ENCODE measurements at regions not wholly inside any gene's neighbourhood (a gene's known extent, or its start where the extent isn't known, plus 50 kb on each side); places are given as distances from the start of the nearest gene placed in this dataset.
A peak's percentile ranks its signal among the peaks of the same experiment; 100 is the strongest.

DNA sequence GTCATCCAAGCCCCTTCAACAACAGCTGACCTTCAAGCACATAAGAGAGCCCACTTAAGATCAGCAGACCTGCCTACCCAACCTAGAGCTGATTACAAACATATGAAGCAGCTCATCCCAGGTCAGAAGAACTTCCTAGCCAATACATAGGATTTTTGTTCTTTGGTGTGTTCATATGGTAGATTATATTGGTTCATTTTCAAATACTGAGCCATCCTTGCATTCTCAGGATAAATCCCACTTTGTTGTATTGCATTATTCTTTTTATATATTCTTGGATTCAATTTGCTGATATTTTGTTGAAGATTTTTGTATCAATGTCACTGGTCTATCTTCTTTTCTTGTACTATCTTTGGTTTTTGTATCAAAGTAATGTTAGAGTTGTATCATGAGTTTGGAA is 107.3 kb upstream of the STT3B start:
- no peak for DNase-seq (ENCODE audit: low read depth)

DNA sequence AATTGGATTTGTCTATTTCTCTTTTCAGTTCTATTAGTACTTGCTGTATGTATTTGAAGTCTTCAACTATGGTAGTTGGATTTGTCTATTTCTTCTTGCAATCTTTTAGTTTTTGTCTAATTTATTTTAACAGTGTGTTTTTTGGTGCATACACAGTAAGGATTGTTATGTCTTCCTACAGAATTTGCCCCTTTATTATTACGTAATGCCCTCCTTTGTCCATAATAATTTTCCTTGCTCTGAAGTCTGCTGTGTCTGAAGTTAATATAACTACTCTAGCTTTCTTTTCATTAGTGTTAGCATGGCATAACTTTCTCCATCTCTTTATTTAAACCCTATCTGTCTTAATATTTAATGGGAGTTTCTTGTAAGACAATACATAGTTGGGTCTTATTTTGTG is 105.1 kb upstream of the STT3B start:
- DNase-seq (ENCODE audit: low read depth): no peak

DNA sequence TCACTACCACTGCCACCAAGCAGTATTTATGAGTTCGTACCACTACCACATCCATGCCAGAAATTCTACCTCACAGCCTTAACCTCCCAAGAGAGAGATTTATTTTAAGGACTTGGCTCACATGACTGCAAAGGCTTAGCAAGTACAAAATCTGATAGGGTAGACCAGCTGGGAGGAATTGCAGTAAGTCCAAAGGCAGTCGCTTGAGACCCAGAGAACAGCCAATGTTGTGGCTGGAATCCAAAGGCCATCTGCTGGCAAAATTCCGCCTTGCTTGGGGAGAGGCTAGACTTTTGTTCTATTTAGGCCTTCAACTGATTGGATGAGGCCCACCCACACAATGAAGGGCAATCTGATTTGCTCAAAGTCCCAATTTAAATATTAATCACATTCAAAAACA is 101.4 kb upstream of the STT3B start:
- DNase-seq (ENCODE audit: low read depth): no peak

DNA sequence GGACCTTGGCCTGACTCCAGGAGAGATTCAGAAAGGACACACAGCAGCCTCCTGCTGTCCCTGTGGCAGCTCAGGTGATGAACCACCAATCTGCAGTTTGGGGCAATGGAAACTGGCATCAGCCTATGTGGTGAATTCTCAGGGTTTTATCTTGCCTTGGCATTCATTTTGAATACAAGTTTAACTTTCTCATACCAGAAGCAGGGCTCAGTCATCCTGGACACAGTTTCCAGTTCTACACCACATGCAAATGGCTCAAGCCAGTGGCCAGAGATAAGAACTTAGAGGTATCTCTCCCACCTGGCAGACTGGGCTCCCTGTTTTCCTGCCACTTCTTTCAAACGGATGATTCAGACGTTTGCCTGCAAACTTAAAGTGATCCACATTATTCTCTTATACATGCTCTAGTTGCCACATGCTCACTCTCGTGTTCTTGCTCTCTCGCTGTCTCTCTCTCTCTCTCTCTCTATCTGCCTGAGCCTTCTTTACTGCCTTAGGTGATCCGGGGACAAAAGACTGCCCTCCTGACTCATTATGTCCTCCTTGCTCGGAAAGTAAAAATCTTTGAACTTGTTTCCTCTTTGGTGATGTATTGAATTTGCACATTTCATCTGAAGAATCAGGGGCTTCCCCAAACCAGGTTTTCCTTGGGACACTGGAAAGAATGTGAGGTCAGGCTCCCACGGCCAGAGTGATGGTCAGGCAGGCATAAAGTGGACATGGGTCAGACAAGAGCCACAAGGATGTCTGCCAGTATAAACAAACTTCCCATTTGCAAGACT is 99.6 kb upstream of the STT3B start:
- DNase-seq (ENCODE audit: low read depth): peak; percentile 1

DNA sequence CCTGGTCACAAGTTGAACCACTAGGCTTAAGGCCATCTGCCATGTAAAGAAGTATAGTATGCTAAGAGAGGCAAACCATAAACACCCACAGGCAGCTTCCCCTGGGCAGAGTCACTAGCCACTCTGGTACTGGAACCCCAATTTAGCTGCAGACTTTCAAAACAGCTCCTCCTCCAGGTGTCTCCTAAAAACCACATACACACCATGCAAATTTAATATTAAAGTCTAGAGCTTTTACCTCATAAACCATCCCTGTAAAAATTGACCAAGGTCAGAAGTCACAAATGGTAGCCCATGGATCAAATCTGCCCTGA is 99.1 kb upstream of the STT3B start:
- DNase-seq (ENCODE audit: low read depth): no peak

DNA sequence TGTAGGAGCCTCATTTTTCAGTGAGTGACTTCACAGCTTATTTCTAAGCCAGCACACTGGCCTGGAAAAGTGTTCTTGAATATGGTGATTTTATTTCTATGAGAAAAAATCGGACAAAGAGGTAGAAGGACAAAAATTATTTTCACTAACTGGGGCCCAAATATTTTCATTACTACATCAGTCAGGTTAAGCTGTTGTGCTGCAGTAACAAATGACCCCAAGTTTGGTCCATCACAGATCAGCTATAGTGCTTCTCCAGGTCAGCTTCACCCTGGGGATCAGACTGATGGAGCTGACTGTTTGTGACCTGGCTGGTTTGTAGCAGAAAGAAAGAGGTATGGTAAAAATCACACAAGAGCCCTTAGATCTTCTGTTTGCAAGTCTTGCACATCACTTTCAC is 97.9 kb upstream of the STT3B start:
- no peak for DNase-seq (ENCODE audit: low read depth)

- no peak for DNase-seq (ENCODE audit: low read depth)
These were observed 95.9 kb upstream of the STT3B start for GRCh38 chr3:31436830-31437229.

- no peak for DNase-seq (ENCODE audit: low read depth)
These were observed 94.0 kb upstream of the STT3B start for GRCh38 chr3:31438742-31439141.

GRCh38 chr3:31439890-31440750 is 92.6 kb upstream of the STT3B start:
- no peak for DNase-seq (ENCODE audit: low read depth)

DNA sequence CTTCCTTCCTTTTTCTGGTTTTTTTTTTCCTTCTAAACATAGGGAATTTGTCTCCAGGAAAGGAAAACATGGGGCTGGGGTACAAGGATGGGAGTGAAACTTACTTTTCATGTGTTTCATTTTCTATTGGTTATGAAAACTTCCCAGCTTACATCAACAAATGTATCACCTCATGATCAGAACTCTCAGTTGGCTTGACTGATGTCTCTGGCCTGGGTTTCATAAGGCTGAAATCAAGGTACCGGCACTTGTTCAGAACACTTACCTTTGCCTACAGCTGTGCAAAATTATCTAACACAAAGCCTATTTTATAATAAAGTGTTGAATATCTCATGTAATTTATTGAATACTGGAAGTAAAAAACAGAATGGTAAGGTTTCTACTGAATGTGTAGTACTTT is 91.8 kb upstream of the STT3B start:
- no peak for DNase-seq (ENCODE audit: low read depth)

- DNase-seq (ENCODE audit: low read depth): no peak
These were observed 90.0 kb upstream of the STT3B start for GRCh38 chr3:31442755-31443154.

GRCh38 chr3:31444220-31445142 is 88.2 kb upstream of the STT3B start:
- DNase-seq (ENCODE audit: low read depth): no peak

GRCh38 chr3:31445701-31446100 is 87.0 kb upstream of the STT3B start:
- no peak for DNase-seq (ENCODE audit: low read depth)

DNA sequence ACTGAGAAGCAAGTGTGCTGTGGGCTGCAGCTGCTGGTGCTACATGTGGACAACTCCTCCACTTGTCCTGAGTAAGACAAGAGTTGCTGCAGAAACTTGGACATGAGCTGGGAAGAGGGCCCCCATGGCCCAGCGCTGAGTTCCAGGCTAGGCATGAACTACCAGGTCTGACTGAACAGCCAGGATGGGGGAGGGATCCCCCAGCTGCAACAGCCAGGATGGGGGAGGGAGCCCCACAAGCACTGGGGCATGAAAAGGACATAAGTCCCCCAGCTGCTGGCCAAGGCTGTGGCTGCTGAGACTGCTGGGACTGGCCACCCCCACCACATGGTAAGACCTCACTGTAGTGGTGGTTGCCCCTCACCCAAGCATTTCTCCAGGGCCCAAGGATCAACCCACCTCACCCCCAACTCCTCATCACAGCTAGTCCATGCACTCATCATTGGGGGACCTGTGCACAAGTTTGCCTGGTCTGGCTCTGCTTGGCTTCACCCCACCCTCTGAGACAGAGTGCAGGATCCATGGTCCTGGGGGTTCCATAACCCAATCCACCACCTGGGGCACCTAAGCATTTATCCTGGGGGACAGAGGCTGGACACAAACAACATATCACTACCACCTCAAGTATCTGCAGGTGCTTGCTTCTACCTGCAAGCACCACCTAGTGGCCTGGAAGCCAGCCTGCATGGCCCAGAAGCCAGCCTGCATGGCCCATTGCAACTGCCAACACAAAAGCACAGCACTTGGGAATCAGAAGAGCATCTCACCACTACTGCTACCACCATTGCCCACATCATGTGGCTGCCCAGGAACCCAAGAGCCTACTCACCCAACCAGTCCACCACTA is 84.5 kb upstream of the STT3B start:
- peak; percentile 44 for DNase-seq (ENCODE audit: low read depth)

DNA sequence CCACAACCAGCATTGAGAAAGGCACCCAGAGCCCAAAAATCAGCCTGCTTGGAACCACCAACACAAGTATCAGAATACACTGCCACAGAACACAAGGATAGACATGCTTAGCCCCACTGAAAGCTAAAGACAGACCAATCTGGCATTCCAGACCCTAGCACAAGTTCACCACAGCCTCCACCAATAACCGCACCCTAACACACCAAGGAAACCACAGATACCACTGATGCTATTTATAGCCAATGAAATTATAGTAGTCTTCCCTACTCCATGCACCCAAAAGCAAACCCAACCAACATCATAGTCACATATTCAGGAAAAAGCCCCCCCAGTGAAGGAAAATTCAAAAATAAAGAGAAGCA is 83.9 kb upstream of the STT3B start:
- DNase-seq (ENCODE audit: low read depth): no peak

DNA sequence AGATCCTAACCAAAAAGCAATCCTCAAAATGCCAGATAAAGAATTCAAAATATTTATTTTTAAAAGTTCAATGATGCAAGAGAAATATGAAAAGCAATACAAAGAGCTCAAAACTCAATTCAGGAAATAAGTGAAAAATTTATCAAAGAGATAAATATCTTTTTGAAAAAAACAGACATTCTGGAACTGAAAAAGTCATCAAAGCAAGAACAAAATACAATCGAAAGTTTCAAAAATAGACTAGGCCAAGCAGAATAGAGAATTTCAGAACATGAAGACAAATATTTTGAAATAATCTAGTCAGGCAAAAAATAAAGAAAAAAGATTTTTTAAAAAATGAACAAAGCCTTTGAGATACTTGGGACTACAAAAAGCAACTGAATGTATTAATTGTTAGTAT is 83.4 kb upstream of the STT3B start:
- DNase-seq (ENCODE audit: low read depth): no peak

DNA sequence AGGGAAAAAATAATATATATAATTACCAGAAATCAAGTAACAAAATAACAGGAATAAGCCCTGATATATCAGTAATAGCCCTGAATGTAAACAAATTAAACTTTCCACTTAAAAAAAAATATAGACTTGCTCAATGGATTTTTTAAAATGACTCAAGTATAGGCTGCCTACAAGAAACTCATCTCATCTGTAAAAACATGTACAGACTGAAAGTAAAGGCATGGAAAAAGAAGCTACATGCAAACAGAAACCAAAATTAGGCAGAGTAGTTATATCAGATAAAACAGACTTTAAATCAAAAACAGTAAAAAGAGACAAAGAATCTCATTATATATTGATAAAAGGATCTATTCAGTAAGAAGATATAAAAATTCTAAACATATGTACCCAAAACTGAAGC is 82.4 kb upstream of the STT3B start:
- DNase-seq (ENCODE audit: low read depth): no peak

GRCh38 chr3:31452495-31453106 is 80.1 kb upstream of the STT3B start:
- no peak for DNase-seq (ENCODE audit: low read depth)

DNA sequence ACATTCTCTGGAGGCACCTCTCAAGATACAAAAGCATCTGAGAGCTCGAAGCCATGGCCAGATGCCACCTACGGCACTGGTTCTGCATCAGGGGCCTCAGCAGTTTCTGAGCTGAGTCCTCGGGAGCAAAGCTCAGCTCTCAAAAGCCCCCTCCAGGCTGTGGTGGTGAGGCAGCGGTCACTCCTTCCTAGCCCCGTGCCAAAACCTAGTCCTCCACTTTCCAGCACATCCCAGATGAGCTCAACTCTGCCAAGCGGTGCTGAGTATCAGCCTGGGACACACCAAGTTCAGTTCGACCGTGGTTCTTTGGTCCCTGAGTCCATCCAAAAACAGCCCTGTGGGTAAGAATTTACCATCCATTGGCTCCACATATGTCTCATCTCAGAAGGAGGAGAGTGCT is 79.3 kb upstream of the STT3B start:
- no peak for DNase-seq (ENCODE audit: low read depth)

- DNase-seq (ENCODE audit: low read depth): no peak
These were observed 77.2 kb upstream of the STT3B start for GRCh38 chr3:31455524-31455923.

GRCh38 chr3:31456373-31456772 is 76.4 kb upstream of the STT3B start:
- DNase-seq (ENCODE audit: low read depth): no peak

All from ELR (cell line).